GM12874 (cell line): ENCODE measurements at regions not wholly inside any gene's neighbourhood (a gene's known extent, or its start where the extent isn't known, plus 50 kb on each side); places are given as distances from the start of the nearest gene placed in this dataset.

ENCODE experiments used
- CTCF ChIP-seq: IDR thresholded peaks from 2 replicates; pipeline ENCODE4 v1.5.1; 2011; ENCODE audit warnings: low read depth, mild to moderate bottlenecking, control low read depth, low read length, moderate library complexity; ENCODE audit not compliant: insufficient read depth

GRCh38 chr14:105864651-105865265 lies 338.4 kb downstream of the TMEM121 start:
- no peak for TF ChIP-seq CTCF

- TF ChIP-seq CTCF: no peak
Measured at GRCh38 chr14:105865266-105865903, 339.0 kb downstream of the TMEM121 start.

- no peak for TF ChIP-seq CTCF
Measured at GRCh38 chr14:105865904-105866840, 339.8 kb downstream of the TMEM121 start.

GRCh38 chr14:105866841-105867321 lies 340.5 kb downstream of the TMEM121 start:
- no peak for TF ChIP-seq CTCF

- TF ChIP-seq CTCF: no peak
Measured at GRCh38 chr14:105867961-105868599, 341.7 kb downstream of the TMEM121 start.

- no peak for TF ChIP-seq CTCF
Measured at GRCh38 chr14:105871590-105871989, 345.2 kb downstream of the TMEM121 start.
